GM18951 (cell line): ENCODE measurements at regions not wholly inside any gene's neighbourhood (a gene's known extent, or its start where the extent isn't known, plus 50 kb on each side); places are given as distances from the start of the nearest gene placed in this dataset.
"Not testable (repeated sequence)": the region's sequence is repeated elsewhere in the genome, so short reads cannot be mapped to it uniquely, and the experiment has no call there.

Experiments
- POLR2A ChIP-seq: IDR thresholded peaks from 4 replicates; pipeline ENCODE4 v1.6.1; 2011; ENCODE audit warnings: mild to moderate bottlenecking; ENCODE audit not compliant: insufficient read length, insufficient read depth; ENCODE audit errors: extremely low read depth
- in situ Hi-C: fragments of 300-500 bp; cut with MboI; formaldehyde crosslinking; loops from one replicate; pipeline ENCODE4 v1.12.0; 2022; ENCODE audit warnings: low sequenced_read_pairs, mixed read lengths, inconsistent platforms; ENCODE audit not compliant: unreplicated experiment

DNA sequence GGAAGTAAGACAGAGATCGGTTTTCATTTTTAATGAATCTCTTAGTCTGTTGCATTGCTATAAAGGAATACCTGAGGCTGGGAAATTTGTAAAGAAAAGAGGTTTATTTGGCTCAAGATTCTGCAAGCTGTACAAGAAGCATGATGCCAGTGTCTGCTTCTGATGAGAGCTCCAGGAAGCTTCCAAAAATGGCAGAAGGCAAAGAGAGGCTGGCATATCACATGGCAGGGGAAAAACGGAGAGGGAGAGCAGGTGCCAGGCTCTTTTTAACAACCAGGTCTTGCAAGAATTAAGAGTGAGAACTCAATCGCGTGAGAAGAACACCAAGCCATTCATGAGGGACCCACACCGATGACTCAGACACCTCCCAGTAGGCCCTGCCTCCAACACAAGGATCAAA is 125.0 kb upstream of the THSD7A start:
- no peak for TF ChIP-seq POLR2A
- in situ Hi-C loops: no loop called here

DNA sequence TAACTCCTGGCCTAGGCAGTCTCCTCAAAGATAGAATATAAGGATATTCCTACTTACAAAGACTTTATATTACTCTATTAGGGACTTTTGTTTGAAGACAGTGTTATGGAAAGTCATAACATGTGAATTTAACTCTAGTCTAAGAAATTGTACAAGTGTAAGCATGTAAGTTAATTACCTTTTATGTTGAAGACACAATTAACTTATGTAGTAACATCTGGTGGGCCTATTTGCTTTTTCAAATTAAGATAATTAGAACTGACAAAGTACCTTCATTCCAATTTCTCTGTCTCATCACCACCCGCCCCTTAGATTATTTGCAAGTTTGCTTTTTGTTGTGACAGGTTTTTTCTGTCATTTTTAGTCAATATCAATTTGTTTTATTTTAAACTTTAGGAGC is 126.0 kb upstream of the THSD7A start:
- no peak for TF ChIP-seq POLR2A
- in situ Hi-C loops: no loop called here

DNA sequence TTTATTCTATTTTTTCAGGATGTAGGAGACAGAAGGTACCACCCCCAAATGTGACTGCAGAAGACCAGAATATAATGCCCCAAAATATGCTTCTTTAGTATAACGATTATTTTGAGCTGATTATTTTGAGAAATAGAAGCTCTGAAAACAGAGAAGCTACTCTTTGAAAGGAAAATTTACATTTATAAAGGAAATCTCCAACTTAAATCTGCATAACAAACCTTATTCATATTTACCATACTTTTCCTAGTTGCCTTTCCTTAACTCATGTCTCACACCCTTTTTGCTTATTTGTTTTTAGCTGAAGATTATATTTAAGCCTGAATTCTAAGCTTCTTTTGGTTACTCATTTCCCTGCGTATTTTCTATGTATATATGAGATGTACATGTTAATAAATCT is 127.1 kb upstream of the THSD7A start:
- TF ChIP-seq POLR2A: no peak
- in situ Hi-C loops: no loop called here

DNA sequence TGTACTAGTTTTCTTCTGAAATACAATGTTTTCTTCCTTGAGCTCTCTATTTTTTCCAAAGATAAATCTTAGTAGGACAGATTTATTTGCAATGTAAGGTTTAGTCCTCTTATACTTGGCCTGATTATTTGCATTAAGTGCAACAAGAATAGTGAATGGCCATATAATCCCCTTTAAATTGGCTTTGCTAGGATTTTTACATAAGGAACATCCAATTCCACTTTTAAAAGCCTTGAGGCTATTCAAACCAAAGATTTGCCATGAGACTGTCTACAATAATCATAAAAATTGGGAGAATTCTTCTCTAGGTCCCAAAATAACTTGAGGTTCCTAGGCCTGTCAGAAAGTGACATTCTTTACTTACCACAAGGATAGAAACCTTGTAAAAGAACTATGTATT is 128.6 kb upstream of the THSD7A start:
- in situ Hi-C loops: no loop called here
- TF ChIP-seq POLR2A: no peak

DNA sequence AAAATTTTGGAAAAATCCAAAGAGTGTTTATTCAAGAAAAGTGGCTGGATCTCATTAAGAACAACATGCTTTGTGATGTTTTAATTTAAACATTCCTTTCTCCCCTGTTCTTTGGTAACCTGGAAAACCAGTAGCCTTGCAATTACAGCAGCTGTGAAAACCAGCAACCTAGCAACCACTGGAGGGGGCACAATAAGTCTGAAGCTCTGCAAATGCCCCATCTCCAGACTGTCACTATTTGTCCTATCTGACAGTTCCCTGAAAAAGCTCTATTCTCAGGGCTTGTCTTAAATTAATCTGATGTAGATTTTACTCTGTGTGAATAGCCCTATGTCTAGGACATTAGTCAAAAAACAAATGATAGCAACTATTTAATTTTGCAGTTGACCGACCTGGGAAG is 137.6 kb upstream of the THSD7A start:
- in situ Hi-C loops: no loop called here
- no peak for TF ChIP-seq POLR2A

DNA sequence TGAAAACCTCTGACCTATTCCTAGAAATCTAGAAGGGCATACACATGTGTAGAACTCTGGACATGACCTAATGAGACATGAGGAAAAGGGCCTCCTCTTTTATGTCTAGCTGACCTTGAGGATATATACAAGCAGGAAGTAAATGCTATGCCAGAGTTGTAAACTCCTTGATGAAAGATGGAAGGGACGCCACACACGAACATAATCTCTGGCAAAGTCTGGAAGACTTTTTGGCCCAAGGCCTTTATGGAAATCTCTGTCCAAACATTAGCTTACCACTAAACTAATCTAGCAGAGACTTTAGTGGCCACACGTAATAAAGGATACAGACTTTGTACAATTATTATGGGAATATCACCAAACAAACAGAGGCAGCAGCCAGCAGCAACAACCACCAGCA is 138.1 kb upstream of the THSD7A start:
- in situ Hi-C loops: no loop called here
- TF ChIP-seq POLR2A: no peak

DNA sequence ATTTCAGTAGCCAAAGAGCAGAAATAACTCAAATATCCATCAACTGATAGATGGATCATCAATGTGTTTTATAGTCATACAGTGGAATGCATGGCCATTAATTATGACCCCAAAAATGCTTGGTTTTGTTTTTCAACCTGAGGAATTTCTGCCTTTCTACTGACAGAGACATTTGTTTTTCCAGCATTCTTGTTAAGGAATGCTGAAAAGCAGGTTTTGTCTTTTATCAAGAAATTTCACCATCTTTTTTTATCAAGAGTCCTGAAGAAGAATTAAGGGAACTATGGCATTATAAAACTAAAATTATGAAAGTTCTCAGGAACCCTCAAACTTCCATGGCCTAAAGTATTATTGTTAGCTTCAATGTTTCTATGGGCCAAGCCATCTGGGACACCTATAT is 153.4 kb upstream of the THSD7A start:
- in situ Hi-C loops: no loop called here
- TF ChIP-seq POLR2A: no peak

DNA sequence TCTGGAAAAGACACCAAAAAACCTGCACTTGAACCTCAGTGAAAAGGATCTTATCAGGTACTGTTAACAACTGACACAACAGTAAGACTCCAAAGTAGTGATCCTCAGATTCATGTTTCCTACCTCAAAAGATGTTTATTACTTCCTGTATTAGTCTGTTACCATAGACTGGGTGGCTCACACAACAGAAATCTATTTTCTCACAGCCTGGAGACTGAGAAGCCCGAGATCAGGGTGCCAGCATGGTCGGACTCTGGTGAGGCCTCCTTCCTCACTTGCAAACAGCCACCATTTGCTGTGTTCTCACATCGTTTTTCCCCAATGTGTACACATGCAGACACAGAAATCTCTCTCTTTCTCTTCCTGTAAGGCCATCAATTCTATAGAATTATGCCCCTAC is 154.0 kb upstream of the THSD7A start:
- in situ Hi-C loops: no loop called here

DNA sequence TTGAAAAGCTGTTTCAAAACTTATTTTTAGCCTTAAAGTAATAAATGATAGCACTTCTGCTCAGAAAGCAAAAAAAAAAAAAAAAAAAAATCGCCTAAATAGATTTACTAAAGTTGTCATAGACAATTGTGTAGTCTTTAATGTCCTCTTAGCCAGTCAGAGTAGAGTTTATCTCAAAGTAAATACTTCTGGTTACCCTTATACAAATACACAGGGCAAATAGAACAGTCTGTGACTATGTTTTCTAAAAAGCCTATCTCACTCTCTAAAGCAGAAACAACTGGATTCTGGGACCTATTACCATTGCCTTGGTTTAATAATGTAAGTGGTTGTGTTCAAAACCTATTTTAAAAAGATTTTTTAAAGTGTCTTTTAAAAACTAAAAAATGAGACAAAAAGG is 156.2 kb upstream of the THSD7A start:
- in situ Hi-C loops: no loop called here
- TF ChIP-seq POLR2A: no peak

More for the DNA sequence above, 154.0 kb upstream of the THSD7A start:
- TF ChIP-seq POLR2A: no peak

DNA sequence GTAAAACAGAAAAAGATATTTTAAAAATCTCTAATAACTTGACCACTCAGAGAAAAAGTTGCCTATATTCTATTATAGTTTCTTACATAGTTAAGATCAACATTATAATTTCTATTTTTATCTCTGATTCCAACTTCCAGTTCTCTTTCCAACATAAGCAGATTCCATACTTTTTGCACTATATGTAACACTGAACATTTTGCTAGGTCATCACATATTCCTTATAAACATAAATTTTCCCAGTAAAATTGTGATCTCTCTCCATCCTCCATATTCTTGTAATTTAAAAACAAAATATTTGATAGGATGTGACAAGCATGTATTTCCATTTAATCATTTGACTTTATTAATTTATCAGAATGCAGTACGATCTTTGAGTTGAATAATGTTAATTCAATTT is 170.4 kb upstream of the THSD7A start:
- TF ChIP-seq POLR2A: no peak
- in situ Hi-C loops: no loop called here

DNA sequence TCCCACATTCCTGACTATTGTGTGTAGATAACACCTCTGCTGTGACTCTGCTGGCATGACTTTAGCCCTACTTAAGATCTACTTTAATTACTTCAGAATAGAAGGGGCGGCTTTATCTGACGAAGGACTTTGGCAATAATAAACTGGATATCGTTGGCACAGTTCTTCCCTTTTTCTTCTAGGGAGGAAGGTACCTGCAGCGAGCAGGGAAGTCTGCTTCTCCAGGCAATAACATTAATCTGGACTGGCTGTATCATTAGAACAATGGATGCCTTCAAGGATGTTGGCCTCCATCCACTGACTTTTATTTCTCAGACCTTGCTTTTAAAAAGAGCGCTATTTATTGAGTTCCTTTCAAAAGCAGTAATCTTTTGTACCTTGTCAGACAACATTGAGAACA is 172.6 kb upstream of the THSD7A start:
- TF ChIP-seq POLR2A: no peak
- in situ Hi-C loops: no loop called here

DNA sequence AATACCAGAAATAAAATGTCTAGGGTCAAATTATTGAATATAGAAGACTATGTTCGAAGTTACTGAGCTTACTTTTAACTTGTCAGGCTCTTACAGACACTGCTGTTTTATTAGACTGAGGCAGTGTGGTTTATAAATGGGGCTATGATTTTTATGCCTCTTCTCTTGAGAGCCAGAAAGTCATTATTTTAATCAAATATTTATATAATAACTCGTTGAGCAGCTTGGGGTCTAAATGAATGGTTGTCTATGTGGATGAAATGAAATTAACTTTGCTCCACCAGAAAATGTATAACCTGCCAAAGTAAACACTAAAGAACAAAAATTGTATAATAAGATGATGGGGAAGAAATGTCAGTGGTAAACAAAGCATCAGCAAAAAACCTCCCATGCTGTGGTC is 175.6 kb upstream of the THSD7A start:
- in situ Hi-C loops: no loop called here
- no peak for TF ChIP-seq POLR2A

DNA sequence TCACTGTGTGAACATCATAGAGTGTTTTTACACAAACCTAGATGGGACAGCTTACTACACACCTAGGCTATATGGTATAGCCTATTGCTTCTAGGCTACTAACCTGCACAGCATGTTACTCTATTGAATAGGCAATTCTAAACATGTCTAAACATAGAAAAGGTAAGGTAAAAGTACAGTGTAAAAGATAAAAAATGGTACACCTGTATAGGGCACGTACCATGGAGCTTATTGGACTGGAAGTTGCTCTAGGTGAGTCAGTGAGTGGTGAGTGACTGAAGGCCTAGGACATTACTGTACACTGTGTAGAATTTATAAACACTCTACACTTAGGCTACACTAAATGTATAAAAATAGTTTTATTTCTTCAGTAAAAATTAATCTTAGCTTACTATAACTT is 182.0 kb upstream of the THSD7A start:
- no peak for TF ChIP-seq POLR2A
- in situ Hi-C loops: no loop called here

DNA sequence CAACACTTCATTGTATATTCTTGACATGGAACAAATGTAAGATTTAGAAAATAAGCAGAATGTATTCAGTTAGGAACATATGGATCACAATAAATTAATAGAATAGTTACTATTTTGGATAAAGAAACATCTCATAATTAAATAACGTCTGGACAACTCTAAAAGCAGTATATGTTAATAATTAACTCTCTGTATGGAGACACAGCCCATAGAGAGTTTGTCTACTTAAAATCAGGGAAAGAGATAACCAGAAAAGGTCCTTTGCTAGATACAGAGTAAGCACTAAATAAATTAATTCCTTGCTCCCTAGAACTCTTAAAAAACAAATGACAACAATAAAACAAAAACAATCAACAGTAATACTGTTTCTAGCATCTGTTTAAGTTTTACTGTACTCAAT is 184.4 kb upstream of the THSD7A start:
- TF ChIP-seq POLR2A: no peak
- in situ Hi-C loops: no loop called here

DNA sequence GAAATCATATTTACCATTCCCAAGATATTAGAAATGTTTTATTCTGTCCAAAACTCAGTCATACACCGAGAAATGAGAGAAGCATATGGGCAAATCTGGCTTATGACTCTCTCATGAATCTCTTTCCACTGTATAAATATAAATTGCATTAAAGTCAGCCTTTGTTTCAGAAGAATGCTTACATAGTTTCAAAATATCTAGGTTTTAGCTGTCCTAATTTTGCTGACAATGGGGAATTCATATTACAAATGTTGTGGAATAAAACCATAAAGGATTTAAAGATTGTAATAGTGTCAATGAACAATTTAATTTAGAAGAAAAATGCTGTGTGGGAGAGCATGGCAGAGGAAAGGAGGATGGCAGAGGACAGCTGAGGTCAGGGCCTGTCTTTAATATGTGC is 185.0 kb upstream of the THSD7A start:
- in situ Hi-C loops: no loop called here
- no peak for TF ChIP-seq POLR2A

DNA sequence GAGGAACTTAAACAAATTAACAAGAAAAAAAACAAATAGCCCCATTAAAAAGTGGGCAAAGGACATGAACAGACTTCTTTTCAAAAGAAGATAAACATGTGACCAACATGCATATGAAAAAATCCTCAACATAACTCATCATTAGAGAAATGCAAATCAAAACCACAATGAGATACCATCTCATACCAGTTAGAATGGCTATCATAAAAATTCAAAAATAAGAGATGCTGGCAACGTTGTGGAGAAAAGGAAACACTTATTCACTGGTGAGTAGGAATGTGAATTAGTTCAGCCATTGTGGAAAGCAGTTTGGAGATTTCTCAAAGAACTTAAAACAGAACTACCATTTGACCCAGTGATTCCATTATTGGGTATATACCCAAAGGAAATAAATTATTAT is 189.1 kb upstream of the TMEM106B start:
- in situ Hi-C loops: not testable (repeated sequence)
